Suprapubic skin (tissue), 4 donors: ENCODE measurements at regions not wholly inside any gene's neighbourhood (a gene's known extent, or its start where the extent isn't known, plus 50 kb on each side); places are given as distances from the start of the nearest gene placed in this dataset.

Source experiments
- DNase-seq, 2 donors: peaks; one replicate each; pipeline ENCODE4 v3.0.0-alpha.2; 2019; ENCODE audit warnings: low spot score in 2 of 2
- H3K27ac ChIP-seq: fragments of 200-600 bp; sonication (generic); one replicate; pipeline ENCODE4 v1.5.1; 2019
- H3K27me3 ChIP-seq: fragments of 200-600 bp; sonication (generic); one replicate; pipeline ENCODE4 v1.5.1; 2019
- H3K36me3 ChIP-seq: fragments of 200-600 bp; sonication (generic); one replicate; pipeline ENCODE4 v1.5.1; 2019
- H3K4me1 ChIP-seq: fragments of 200-600 bp; sonication (generic); one replicate; pipeline ENCODE4 v1.5.1; 2019
- H3K4me3 ChIP-seq: fragments of 200-600 bp; sonication (generic); one replicate; pipeline ENCODE4 v1.5.1; 2019; ENCODE audit warnings: mild to moderate bottlenecking
- H3K9me3 ChIP-seq: fragments of 200-600 bp; sonication (generic); one replicate; pipeline ENCODE4 v1.5.1; 2019
- CTCF ChIP-seq, 2 donors: fragments of 200-600 bp in 1 of 2; fragments of 450-650 bp in 1 of 2; sonication (generic) in 1 of 2; IDR thresholded peaks; one replicate each; pipeline ENCODE4 v1.5.1; 2016 to 2019; ENCODE audit warnings: antibody characterized with exemption in 2 of 2, mild to moderate bottlenecking in 1 of 2, moderate library complexity in 1 of 2
- EP300 ChIP-seq: sonication (generic); formaldehyde crosslinking; IDR thresholded peaks from one replicate; pipeline ENCODE4 v1.6.1; 2017; ENCODE audit warnings: antibody characterized with exemption
- POLR2A ChIP-seq, 2 donors: fragments of 450-650 bp; IDR thresholded peaks; one replicate each; pipeline ENCODE4 v1.6.1; 2017; ENCODE audit warnings: antibody characterized with exemption in 2 of 2, mild to moderate bottlenecking in 2 of 2, moderate library complexity in 2 of 2
- POLR2AphosphoS5 ChIP-seq, 3 donors: sonication (generic); formaldehyde crosslinking; IDR thresholded peaks; one replicate each; pipeline ENCODE4 v1.6.1; 2017; ENCODE audit warnings: antibody characterized with exemption in 3 of 3
- WGBS: methylation state at CpG from one replicate; pipeline ENCODE4 v1.1.5; 2018; 5-methylcytosine and 5-hydroxymethylcytosine counted together

- 91% methylated on average over 2 of the region's 2 CpGs for WGBS
- no peak for TF ChIP-seq POLR2A (IDR thresholded peaks at IDR 0.05)
- TF ChIP-seq EP300 = no peak
- TF ChIP-seq CTCF (IDR thresholded peaks at IDR 0.05) = no peak
- no peak for TF ChIP-seq POLR2AphosphoS5 (IDR thresholded peaks at IDR 0.05)
- no peaks in the 10 kb centered on the region for H3K4me1 ChIP-seq
- H3K9me3 ChIP-seq = peaks cover 17% of the 10 kb centered on the region
- DNase-seq = no peak
- H3K27ac ChIP-seq = no peak overlapping the region
- no peaks in the 10 kb centered on the region for H3K27me3 ChIP-seq
- no peak overlapping the region for H3K4me3 ChIP-seq
- H3K36me3 ChIP-seq = no peaks in the 10 kb centered on the region
These were observed 208.5 kb upstream of the KCNN2 start for GRCh38 chr5:114153392-114153791.

- TF ChIP-seq CTCF (IDR thresholded peaks at IDR 0.05) (no peak), POLR2A (IDR thresholded peaks at IDR 0.05) (no peak), POLR2AphosphoS5 (IDR thresholded peaks at IDR 0.05) (no peak), EP300 (no peak)
- no peak overlapping the region for H3K27ac ChIP-seq
- 86% methylated on average over 1 of the region's 1 CpG for WGBS
- H3K9me3 ChIP-seq = peaks cover 17% of the 10 kb centered on the region
- no peak for DNase-seq
- no peak overlapping the region for H3K4me3 ChIP-seq
- H3K4me1 ChIP-seq = no peaks in the 10 kb centered on the region
- H3K27me3 ChIP-seq = no peaks in the 10 kb centered on the region
- H3K36me3 ChIP-seq = no peaks in the 10 kb centered on the region
These were observed 208.0 kb upstream of the KCNN2 start for GRCh38 chr5:114153833-114154232.

GRCh38 chr5:114166081-114166480 lies 195.8 kb upstream of the KCNN2 start:
- no peaks in the 10 kb centered on the region for H3K36me3 ChIP-seq
- H3K4me1 ChIP-seq = no peaks in the 10 kb centered on the region
- no peak overlapping the region for H3K27ac ChIP-seq
- no peak for TF ChIP-seq CTCF (IDR thresholded peaks at IDR 0.05)
- no peak for TF ChIP-seq POLR2AphosphoS5 (IDR thresholded peaks at IDR 0.05)
- TF ChIP-seq EP300 = no peak
- no peak for TF ChIP-seq POLR2A (IDR thresholded peaks at IDR 0.05)
- WGBS = 89% methylated on average over 5 of the region's 5 CpGs
- peaks cover 4% of the 10 kb centered on the region for H3K9me3 ChIP-seq
- DNase-seq = no peak
- no peak overlapping the region for H3K4me3 ChIP-seq
- H3K27me3 ChIP-seq = no peaks in the 10 kb centered on the region

GRCh38 chr5:114174131-114174530 lies 187.7 kb upstream of the KCNN2 start:
- no peak overlapping the region for H3K27ac ChIP-seq
- no peaks in the 10 kb centered on the region for H3K27me3 ChIP-seq
- DNase-seq = no peak
- no peaks in the 10 kb centered on the region for H3K4me1 ChIP-seq
- TF ChIP-seq POLR2A (IDR thresholded peaks at IDR 0.05) (no peak), POLR2AphosphoS5 (IDR thresholded peaks at IDR 0.05) (no peak), EP300 (no peak), CTCF (IDR thresholded peaks at IDR 0.05) (no peak)
- WGBS = 78% methylated on average over 2 of the region's 2 CpGs
- H3K4me3 ChIP-seq = no peak overlapping the region
- peaks cover 5% of the 10 kb centered on the region for H3K9me3 ChIP-seq
- H3K36me3 ChIP-seq = no peaks in the 10 kb centered on the region

GRCh38 chr5:114174837-114175236 lies 187.0 kb upstream of the KCNN2 start:
- Histone ChIP-seq H3K4me3 (no peak overlapping the region), H3K27me3 (no peaks in the 10 kb centered on the region), H3K4me1 (no peaks in the 10 kb centered on the region), H3K27ac (no peak overlapping the region), H3K36me3 (no peaks in the 10 kb centered on the region), H3K9me3 (peaks cover 5% of the 10 kb centered on the region)
- 50% methylated on average over 1 of the region's 1 CpG for WGBS
- TF ChIP-seq POLR2A (IDR thresholded peaks at IDR 0.05) = no peak
- TF ChIP-seq POLR2AphosphoS5 (IDR thresholded peaks at IDR 0.05) = no peak
- no peak for DNase-seq

- TF ChIP-seq POLR2AphosphoS5 (IDR thresholded peaks at IDR 0.05) (no peak), POLR2A (IDR thresholded peaks at IDR 0.05) (no peak), EP300 (no peak), CTCF (IDR thresholded peaks at IDR 0.05) (no peak)
- no peak overlapping the region for H3K4me3 ChIP-seq
- no peaks in the 10 kb centered on the region for H3K36me3 ChIP-seq
- no peaks in the 10 kb centered on the region for H3K4me1 ChIP-seq
- no peak overlapping the region for H3K27ac ChIP-seq
- no peaks in the 10 kb centered on the region for H3K27me3 ChIP-seq
- DNase-seq = no peak
- H3K9me3 ChIP-seq = peaks cover 5% of the 10 kb centered on the region
These were observed 185.5 kb upstream of the KCNN2 start for GRCh38 chr5:114176356-114176755.
